Hindlimb muscle (tissue), 1 donor: ENCODE measurements at regions not wholly inside any gene's neighbourhood (a gene's known extent, or its start where the extent isn't known, plus 50 kb on each side); places are given as distances from the start of the nearest gene placed in this dataset.

ENCODE experiments used
- DNase-seq: peaks from one replicate; pipeline ENCODE4 v3.0.0-alpha.2; 2013

- no peak for DNase-seq
Observed at GRCh38 chr13:68275758-68276157, 1045.6 kb upstream of the PCDH9 start.

DNA sequence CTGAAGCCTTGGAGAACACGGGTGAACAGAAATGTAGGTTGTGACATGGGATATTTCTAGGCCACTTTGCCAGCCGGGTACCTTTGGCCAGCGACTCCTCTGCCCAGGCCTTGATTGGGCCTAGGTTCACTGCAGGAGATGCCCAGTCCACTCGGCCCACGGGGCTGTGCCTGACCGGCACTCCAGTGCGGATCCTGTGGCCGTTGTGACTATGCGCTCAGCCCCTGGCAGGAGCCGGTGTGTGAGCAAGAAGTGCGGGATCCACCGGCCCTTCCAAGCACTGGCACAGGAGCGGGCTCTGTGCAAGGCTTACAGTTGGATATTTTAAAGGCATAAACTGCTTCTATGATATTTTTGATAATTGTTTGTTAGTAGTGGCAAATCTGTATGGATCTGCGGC, 1042.5 kb upstream of the PCDH9 start:
- no peak for DNase-seq

GRCh38 chr13:68264692-68265091, 1034.6 kb upstream of the PCDH9 start:
- no peak for DNase-seq

DNA sequence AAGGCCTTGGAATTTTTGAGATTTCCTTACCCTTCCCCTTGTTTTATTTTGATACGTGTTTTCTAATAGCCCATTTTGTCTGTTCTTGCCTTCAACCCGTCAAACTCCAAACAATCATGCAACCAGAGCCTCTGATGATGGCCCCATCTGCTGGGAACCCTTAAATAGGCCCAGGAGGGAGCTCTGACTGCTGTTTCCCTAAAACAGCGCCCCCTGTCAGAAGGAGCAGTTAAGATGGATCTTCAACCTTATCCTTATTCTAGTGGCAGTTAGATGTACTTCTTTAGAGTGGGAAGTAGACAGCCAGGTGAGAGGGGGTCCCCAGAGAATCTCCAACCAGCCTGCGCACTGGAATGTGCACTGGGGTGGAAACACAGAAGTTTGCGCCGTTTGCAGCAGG, 1031.0 kb upstream of the PCDH9 start:
- DNase-seq: no peak

GRCh38 chr13:68257111-68257842, 1027.1 kb upstream of the PCDH9 start:
- no peak for DNase-seq

DNA sequence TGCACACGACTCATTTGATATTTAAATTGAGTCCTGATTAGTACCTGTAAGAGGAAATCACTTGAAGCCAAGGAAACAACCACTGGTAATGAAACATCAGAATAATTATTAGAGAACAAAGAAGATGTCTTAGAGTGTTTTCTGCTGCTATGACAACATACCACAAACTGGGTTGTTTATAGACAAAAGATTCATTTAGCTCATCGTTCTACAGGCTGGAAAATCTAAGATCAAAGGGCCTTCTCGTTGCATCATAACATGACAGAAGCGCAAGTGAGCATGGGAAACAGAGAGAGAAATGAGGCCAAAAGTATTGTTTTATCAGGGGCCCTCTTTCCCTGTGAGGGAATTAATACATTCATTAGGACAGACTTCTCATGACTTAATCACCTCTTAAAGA, 1024.0 kb upstream of the PCDH9 start:
- DNase-seq: no peak

GRCh38 chr13:68234274-68234673, 1004.1 kb upstream of the PCDH9 start:
- peak; percentile 47 for DNase-seq

- no peak for DNase-seq
Observed at GRCh38 chr13:68232351-68233130, 1002.4 kb upstream of the PCDH9 start.

GRCh38 chr13:68214691-68215415, 984.7 kb upstream of the PCDH9 start:
- no peak for DNase-seq

DNA sequence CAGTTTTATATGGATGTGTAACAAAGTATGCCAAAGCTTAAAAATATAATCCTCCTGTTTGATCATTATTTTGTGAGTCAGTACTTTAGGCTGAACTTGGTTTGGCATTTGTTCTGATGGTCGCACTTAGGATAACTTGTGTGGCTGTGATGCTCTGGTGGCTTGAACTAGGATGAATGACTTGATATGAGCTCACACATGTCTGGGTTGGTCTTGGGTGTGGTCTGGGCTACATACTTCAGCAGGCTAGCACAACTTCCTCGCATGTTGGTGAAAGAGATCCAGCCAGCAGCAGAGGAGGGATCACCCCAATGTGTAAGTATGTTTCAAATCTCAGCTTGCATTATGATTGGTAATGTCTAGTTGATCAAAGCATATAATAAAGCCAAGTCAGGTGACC, 969.1 kb upstream of the PCDH9 start:
- DNase-seq: no peak

GRCh38 chr13:68190818-68191217, 960.7 kb upstream of the PCDH9 start:
- no peak for DNase-seq

DNA sequence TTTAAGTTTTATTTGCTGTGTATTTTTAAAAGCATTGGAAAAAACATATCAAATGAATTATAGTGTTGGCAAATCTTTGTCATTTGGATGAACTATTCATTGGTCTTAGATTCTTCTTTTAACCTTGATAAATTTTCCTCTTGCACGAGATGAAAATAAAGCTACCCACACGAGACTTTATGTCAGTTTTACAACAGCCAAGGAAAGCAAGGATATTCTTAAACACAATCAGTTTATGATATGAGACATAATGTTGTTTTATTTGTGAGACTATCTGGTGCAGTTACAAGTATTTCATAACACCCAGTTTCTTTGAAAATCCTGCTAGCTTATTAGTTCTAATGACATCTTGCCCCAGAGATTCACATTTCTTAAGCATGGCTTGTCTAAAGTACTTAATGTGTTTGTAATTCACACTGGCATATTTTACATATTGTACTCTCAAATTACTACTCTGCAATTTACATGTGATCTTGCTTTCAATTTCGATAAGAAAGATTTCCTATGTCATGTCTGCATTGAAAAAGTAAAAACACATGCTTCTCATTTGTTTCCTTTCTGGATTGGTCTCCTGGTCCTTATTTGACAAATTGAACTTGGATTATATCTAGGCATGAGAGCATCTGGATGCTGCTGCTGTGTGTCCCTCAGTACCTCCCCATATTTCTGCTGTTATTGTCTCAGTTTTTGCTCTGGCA, 955.5 kb upstream of the PCDH9 start:
- DNase-seq: peak; percentile 29

- DNase-seq: peak; percentile 31
Observed at GRCh38 chr13:68176475-68176874, 946.3 kb upstream of the PCDH9 start.

DNA sequence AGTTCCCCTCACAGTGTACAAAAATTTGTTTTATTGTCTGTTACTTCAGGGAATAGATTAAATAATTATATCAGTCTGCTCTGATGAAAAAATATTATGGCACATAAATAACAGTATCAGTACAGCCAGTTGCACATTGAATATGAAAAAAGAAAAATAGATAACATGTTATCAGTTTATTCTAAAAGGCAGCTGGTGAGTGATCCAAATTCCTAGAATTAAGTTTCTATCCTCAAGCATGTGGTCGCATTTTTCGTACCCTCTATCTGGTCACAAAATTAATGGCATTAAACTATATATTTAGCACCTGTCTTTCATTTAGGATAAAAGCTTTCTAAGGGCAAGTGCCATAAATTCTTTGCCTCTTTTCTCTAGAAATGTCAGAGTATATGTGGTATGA, 944.8 kb upstream of the PCDH9 start:
- no peak for DNase-seq

DNA sequence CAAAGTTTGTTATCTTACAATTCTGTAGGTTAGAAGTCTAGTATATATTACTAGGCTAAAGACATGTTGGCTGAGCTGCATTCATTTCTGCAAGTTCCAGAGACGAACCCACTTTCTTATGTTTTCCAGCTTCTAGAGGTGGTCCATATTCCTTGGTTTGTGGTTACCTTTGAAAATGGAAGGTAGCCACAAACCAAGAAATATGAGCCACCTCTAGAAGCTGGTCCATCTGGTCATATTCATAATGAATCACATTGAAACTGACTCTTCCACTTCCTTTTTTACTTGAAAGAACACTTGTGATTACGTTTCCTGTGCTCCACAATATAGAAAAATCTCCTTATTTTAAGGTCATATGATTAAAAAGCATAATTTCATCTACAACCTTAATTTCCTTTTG, 943.0 kb upstream of the PCDH9 start:
- no peak for DNase-seq

GRCh38 chr13:68170961-68171360, 940.8 kb upstream of the PCDH9 start:
- no peak for DNase-seq

- DNase-seq: no peak
Observed at GRCh38 chr13:68168448-68168847, 938.3 kb upstream of the PCDH9 start.

GRCh38 chr13:68160466-68160865, 930.3 kb upstream of the PCDH9 start:
- no peak for DNase-seq

- no peak for DNase-seq
Observed at GRCh38 chr13:68152414-68152813, 922.3 kb upstream of the PCDH9 start.

- no peak for DNase-seq
Observed at GRCh38 chr13:68145852-68146251, 915.7 kb upstream of the PCDH9 start.

DNA sequence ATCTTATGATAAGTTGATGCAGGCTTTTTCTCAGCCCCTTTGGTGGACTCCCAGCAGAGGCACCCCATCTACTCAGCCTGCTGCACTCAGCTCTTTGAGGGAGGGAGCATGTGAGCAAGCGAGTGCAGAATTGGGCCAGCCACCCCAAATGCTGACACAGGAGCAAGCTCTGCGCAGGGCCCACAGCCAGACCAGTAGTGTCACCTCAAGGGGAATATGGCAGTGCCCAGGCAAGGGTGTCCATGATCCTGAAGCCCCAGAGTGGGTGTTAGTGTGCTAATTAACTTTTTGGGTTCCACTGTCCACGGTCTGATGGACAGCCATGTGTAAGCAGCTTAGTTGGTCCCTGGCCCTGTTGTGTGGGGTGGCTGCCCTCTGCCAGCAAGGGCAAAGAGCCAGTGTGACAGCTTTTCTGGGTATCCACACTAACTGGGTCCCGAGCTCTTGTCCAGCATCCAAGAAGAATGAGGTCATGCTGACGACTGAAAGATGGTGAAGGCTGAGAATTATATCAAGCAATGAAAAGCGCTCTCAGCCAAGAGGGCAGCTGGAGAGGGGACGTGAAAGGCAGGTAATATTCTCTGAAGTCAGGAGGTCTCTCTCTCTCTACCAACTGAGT, 898.3 kb upstream of the PCDH9 start:
- DNase-seq: no peak

- no peak for DNase-seq
Observed at GRCh38 chr13:68125087-68125480, 894.9 kb upstream of the PCDH9 start.
